Neural cell (in vitro differentiated cells): ENCODE measurements at regions not wholly inside any gene's neighbourhood (a gene's known extent, or its start where the extent isn't known, plus 50 kb on each side); places are given as distances from the start of the nearest gene placed in this dataset.

Experiments used
- H2AFZ ChIP-seq: fragments of 200-600, 300-800 bp; sonication (generic), shearing (Covaris generic); 2 replicates; pipeline ENCODE4 v1.6.0; 2014; ENCODE audit warnings: low read depth, mild to moderate bottlenecking, antibody characterized with exemption, low read length, moderate library complexity
- H3F3A ChIP-seq: fragments of 200-600 bp; shearing (Covaris generic); 2 replicates; pipeline ENCODE4 v1.6.1; 2016; ENCODE audit warnings: mild to moderate bottlenecking, moderate library complexity, mixed read lengths, antibody characterized with exemption, low read length; ENCODE audit not compliant: insufficient read depth, poor library complexity, severe bottlenecking
- H3K27ac ChIP-seq: fragments of 200-600, 300-800 bp; sonication (generic), shearing (Covaris generic); 2 replicates; pipeline ENCODE4 v1.5.1; 2014; ENCODE audit warnings: mild to moderate bottlenecking, low read length, moderate library complexity
- H3K27me3 ChIP-seq: fragments of 300-800, 200-600 bp; sonication (generic), shearing (Covaris generic); 2 replicates; pipeline ENCODE4 v1.6.0; 2014; ENCODE audit warnings: mild to moderate bottlenecking, low read depth, low read length, moderate library complexity; ENCODE audit not compliant: insufficient read depth
- H3K36me3 ChIP-seq: fragments of 300-800, 200-600 bp; sonication (generic), shearing (Covaris generic); 2 replicates; pipeline ENCODE4 v1.5.1; 2014; ENCODE audit warnings: mild to moderate bottlenecking, antibody characterized with exemption, low read length, moderate library complexity; ENCODE audit not compliant: insufficient read depth
- H3K4me2 ChIP-seq: fragments of 300-800, 200-600 bp; sonication (generic), shearing (Covaris generic); 2 replicates; pipeline ENCODE4 v1.6.0; 2014; ENCODE audit warnings: mild to moderate bottlenecking, low read length
- H3K4me3 ChIP-seq: fragments of 300-800, 200-600 bp; sonication (generic), shearing (Covaris generic); 2 replicates; pipeline ENCODE4 v1.5.1; 2014; ENCODE audit warnings: mild to moderate bottlenecking, low read length, moderate library complexity
- H3K79me2 ChIP-seq: fragments of 200-600 bp; shearing (Covaris generic); replicated peaks from 2 replicates; pipeline ENCODE4 v1.6.0; 2014; ENCODE audit warnings: mild to moderate bottlenecking, low read length, moderate library complexity; ENCODE audit not compliant: insufficient read depth
- H3K9ac ChIP-seq: fragments of 300-800, 200-600 bp; sonication (generic), shearing (Covaris generic); 2 replicates; pipeline ENCODE4 v1.6.1; 2016; ENCODE audit warnings: mild to moderate bottlenecking, low read length, mixed read lengths
- H3K9me2 ChIP-seq: fragments of 200-600 bp; shearing (Covaris generic); 2 replicates; pipeline ENCODE4 v1.6.1; 2016; ENCODE audit warnings: mild to moderate bottlenecking, low read length, mixed read lengths; ENCODE audit not compliant: insufficient read depth
- H3K9me3 ChIP-seq: fragments of 200-600, 300-800 bp; sonication (generic), shearing (Covaris generic); 2 replicates; pipeline ENCODE4 v1.6.1; 2016; ENCODE audit warnings: mild to moderate bottlenecking, mixed run types, low read length, moderate library complexity, mixed read lengths
- H4K20me1 ChIP-seq: fragments of 200-600 bp; shearing (Covaris generic); 2 replicates; pipeline ENCODE4 v1.6.1; 2016; ENCODE audit warnings: mild to moderate bottlenecking, mixed run types; ENCODE audit not compliant: insufficient read depth
- EP300 ChIP-seq: fragments of 450-650 bp; conservative IDR thresholded peaks from 2 replicates; pipeline ENCODE4 v1.6.1; 2014; ENCODE audit warnings: antibody characterized with exemption, mild to moderate bottlenecking, moderate library complexity; ENCODE audit not compliant: poor library complexity, severe bottlenecking
- EZH2 ChIP-seq: fragments of 200-600, 300-800 bp; shearing (Covaris generic), sonication (generic); IDR thresholded peaks from 2 replicates; pipeline ENCODE4 v1.6.1; 2014; ENCODE audit warnings: antibody characterized with exemption, low read length, borderline replicate concordance, mild to moderate bottlenecking; ENCODE audit not compliant: insufficient read depth, poor library complexity, severe bottlenecking
- MXI1 ChIP-seq: fragments of 450-650 bp; conservative IDR thresholded peaks from 2 replicates; pipeline ENCODE4 v1.6.1; 2014; ENCODE audit warnings: antibody characterized with exemption, mild to moderate bottlenecking; ENCODE audit not compliant: poor library complexity, severe bottlenecking
- POLR2AphosphoS5 ChIP-seq: IDR thresholded peaks from 2 replicates; pipeline ENCODE4 v1.6.1; 2012
- RAD21 ChIP-seq: fragments of 450-650 bp; conservative IDR thresholded peaks from 2 replicates; pipeline ENCODE4 v1.6.1; 2014; ENCODE audit warnings: antibody characterized with exemption, mild to moderate bottlenecking, moderate library complexity
- SMC3 ChIP-seq: fragments of 450-650 bp; conservative IDR thresholded peaks from 2 replicates; pipeline ENCODE4 v1.6.1; 2014; ENCODE audit warnings: antibody characterized with exemption, mild to moderate bottlenecking, moderate library complexity; ENCODE audit not compliant: poor library complexity
- TAF1 ChIP-seq: IDR thresholded peaks from 2 replicates; pipeline ENCODE4 v1.6.1; 2012; ENCODE audit warnings: low read depth
- TF ChIP-seq, protein P1 (sequence below): fragments of 450-650 bp; IDR thresholded peaks from 2 replicates; pipeline ENCODE4 v1.5.1; 2014; ENCODE audit warnings: antibody characterized with exemption, mild to moderate bottlenecking, moderate library complexity; ENCODE audit not compliant: poor library complexity, severe bottlenecking
- TF ChIP-seq, protein P2 (sequence below): IDR thresholded peaks from 2 replicates; pipeline ENCODE4 v1.6.1; 2012; ENCODE audit warnings: borderline replicate concordance

DNA sequence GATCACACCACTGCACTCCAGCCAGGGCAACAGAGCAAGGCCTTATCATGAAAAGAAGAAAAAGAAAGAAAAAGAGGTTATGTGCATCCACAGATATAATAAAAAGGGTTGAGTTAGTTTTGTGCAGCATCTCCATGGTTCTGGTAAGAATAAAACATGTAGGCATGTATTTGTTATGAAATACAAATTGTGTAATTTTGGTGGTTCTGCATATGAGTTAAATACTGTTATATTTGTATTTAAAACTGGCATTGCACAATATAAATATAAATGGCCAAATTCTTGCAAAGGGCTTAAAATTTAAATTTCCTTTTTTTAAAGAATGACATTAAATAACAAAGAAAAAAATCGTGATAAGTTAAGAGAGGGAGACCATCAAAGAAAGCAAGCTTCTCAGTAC is 159.1 kb upstream of the PREP start:
- Histone ChIP-seq H3K27me3 (no peaks in the 10 kb centered on the region), H3K79me2 (no peaks in the 10 kb centered on the region), H2AFZ (no peak overlapping the region), H3K9me3 (no peaks in the 10 kb centered on the region), H3K9ac (no peak overlapping the region), H4K20me1 (no peaks in the 10 kb centered on the region), H3K4me3 (no peak overlapping the region), H3K36me3 (no peaks in the 10 kb centered on the region), H3K27ac (no peak overlapping the region), H3K4me2 (no peak overlapping the region), H3F3A (no peaks in the 10 kb centered on the region), H3K9me2 (no peaks in the 10 kb centered on the region)
- TF ChIP-seq, protein P1, sequence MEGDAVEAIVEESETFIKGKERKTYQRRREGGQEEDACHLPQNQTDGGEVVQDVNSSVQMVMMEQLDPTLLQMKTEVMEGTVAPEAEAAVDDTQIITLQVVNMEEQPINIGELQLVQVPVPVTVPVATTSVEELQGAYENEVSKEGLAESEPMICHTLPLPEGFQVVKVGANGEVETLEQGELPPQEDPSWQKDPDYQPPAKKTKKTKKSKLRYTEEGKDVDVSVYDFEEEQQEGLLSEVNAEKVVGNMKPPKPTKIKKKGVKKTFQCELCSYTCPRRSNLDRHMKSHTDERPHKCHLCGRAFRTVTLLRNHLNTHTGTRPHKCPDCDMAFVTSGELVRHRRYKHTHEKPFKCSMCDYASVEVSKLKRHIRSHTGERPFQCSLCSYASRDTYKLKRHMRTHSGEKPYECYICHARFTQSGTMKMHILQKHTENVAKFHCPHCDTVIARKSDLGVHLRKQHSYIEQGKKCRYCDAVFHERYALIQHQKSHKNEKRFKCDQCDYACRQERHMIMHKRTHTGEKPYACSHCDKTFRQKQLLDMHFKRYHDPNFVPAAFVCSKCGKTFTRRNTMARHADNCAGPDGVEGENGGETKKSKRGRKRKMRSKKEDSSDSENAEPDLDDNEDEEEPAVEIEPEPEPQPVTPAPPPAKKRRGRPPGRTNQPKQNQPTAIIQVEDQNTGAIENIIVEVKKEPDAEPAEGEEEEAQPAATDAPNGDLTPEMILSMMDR, result no peak
- TF ChIP-seq MXI1 (no peak), TAF1 (no peak), POLR2AphosphoS5 (no peak), EP300 (no peak), EZH2 (no peak), RAD21 (no peak), SMC3 (no peak)
- TF ChIP-seq, protein P2, sequence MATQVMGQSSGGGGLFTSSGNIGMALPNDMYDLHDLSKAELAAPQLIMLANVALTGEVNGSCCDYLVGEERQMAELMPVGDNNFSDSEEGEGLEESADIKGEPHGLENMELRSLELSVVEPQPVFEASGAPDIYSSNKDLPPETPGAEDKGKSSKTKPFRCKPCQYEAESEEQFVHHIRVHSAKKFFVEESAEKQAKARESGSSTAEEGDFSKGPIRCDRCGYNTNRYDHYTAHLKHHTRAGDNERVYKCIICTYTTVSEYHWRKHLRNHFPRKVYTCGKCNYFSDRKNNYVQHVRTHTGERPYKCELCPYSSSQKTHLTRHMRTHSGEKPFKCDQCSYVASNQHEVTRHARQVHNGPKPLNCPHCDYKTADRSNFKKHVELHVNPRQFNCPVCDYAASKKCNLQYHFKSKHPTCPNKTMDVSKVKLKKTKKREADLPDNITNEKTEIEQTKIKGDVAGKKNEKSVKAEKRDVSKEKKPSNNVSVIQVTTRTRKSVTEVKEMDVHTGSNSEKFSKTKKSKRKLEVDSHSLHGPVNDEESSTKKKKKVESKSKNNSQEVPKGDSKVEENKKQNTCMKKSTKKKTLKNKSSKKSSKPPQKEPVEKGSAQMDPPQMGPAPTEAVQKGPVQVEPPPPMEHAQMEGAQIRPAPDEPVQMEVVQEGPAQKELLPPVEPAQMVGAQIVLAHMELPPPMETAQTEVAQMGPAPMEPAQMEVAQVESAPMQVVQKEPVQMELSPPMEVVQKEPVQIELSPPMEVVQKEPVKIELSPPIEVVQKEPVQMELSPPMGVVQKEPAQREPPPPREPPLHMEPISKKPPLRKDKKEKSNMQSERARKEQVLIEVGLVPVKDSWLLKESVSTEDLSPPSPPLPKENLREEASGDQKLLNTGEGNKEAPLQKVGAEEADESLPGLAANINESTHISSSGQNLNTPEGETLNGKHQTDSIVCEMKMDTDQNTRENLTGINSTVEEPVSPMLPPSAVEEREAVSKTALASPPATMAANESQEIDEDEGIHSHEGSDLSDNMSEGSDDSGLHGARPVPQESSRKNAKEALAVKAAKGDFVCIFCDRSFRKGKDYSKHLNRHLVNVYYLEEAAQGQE, result no peak

DNA sequence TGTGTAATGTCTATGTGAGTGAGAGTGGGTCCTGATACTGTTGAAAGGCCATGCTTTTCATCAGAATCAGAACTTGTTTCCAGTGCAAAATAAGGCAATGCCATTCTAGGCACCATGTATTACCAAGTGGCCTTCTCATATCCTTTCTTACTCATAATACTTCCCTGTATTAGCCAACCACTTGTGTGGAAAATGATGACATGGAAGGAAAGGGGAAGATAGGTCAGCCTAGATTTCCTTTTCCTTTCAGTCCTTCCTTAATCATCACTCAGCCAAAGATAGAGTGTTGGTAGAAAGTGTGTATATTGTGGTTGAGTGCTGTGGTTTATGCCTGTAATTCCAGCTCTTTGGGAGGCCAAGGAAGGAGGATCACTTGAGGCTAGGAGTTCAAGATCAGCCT is 158.6 kb upstream of the PREP start:
- Histone ChIP-seq H3F3A (no peaks in the 10 kb centered on the region), H3K36me3 (no peaks in the 10 kb centered on the region), H3K9ac (no peak overlapping the region), H3K27ac (no peak overlapping the region), H3K4me3 (no peak overlapping the region), H3K9me3 (no peaks in the 10 kb centered on the region), H3K79me2 (no peaks in the 10 kb centered on the region), H3K4me2 (no peak overlapping the region), H2AFZ (no peak overlapping the region), H3K27me3 (no peaks in the 10 kb centered on the region), H4K20me1 (no peaks in the 10 kb centered on the region), H3K9me2 (no peaks in the 10 kb centered on the region)
- TF ChIP-seq, protein P1, result no peak
- TF ChIP-seq TAF1 (no peak), EZH2 (no peak), SMC3 (no peak), EP300 (no peak), RAD21 (no peak), MXI1 (no peak), POLR2AphosphoS5 (no peak)
- TF ChIP-seq, protein P2, result no peak
